ENCODE measurements at regions not wholly inside any gene's neighbourhood (a gene's known extent, or its start where the extent isn't known, plus 50 kb on each side); places are given as distances from the start of the nearest gene placed in this dataset.

DNA sequence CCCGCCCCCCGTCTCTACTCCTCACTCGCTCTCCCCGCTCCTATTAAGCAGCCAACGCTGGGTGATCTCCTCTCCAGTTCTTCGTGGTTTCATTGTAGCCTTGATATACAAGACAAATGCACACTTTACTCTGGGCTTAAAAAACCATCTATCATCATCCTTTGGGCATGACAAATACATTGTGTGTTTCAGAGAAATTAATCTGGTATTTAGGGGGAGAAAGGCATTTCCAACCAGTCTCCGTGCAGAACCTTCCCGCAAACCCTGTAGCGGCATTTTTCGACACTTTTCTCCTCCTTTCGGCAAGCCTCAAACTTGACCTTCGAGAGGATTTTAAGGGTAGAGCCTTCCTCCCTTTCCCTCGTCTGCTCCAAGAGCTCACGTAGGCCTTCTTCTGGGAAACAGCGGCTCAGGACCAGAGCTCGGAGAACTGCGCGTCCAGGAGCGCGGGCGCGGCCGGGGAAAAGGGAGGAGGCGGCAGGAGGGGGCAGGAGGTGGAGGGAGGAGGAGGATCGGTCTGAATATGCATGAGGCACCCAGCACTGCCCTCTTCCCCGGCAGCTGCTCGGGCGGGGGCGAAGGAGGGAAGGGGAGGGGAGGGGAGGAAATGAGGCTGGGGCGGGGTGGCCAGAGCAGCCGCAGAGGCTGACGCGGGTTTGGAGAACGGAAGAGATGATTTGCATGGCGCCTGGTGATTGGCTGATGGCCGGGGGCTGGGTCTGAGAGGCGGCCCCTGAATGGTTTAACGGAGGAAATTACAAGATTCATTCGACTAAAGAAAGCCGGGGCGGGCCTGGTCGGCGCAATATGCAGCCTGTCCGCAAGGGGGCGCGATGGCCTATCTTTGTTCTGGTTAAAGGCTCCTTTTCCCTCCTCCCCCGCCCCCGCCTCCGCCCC is 127.5 kb downstream of the TMEM161B start:
- TF ChIP-seq EZH2 (IDR thresholded peaks at IDR 0.05; ENCODE audit: insufficient read depth, poor library complexity, severe bottlenecking): no peak
- TF ChIP-seq EZH2phosphoT487 (IDR thresholded peaks at IDR 0.05; ENCODE audit: insufficient read depth, low read depth): no peak

Measured in GM23248 (cell line).